GM12878 (cell line): ENCODE measurements at regions not wholly inside any gene's neighbourhood (a gene's known extent, or its start where the extent isn't known, plus 50 kb on each side); places are given as distances from the start of the nearest gene placed in this dataset.

Source experiments
- ATAC-seq: fragments of 200-7000 bp; cut with Tn5 transposase; 3 replicates; pipeline ENCODE4 v1.9.1; 2020; ENCODE audit warnings: mild to moderate bottlenecking, moderate library complexity
- BruUV-seq: library from RNA; stranded (reverse); fragments of 400-500 nt; replicated peaks from 2 replicates; lab custom pipeline; 2021; lab: Mats Ljungman, UMichigan
- CTCF ChIA-PET: fragments of 300-600 bp; sonication (Branson Sonifier 250); formaldehyde crosslinking; extraction: SDS; loops from one replicate; lab custom pipeline; 2021; ENCODE audit warnings: inconsistent platforms; lab: Yijun Ruan, JAX
- POLR2A ChIA-PET: fragments of 350-600 bp; formaldehyde crosslinking; extraction: SDS; loops from one replicate; lab custom pipeline; 2021; ENCODE audit warnings: inconsistent platforms; lab: Charles Lee
- RAD21 ChIA-PET: fragments of 300-600 bp; sonication (Branson Sonifier 250); formaldehyde crosslinking; loops from one replicate; lab custom pipeline; 2023; ENCODE audit warnings: antibody characterized with exemption; ENCODE audit not compliant: unreplicated experiment; lab: Charles Lee
- SMC1A ChIA-PET: fragments of 300-600 bp; sonication (Branson Sonifier 250); formaldehyde crosslinking; loops from one replicate; lab custom pipeline; 2023; ENCODE audit not compliant: unreplicated experiment, uncharacterized antibody; lab: Charles Lee
- DNase-seq: peaks from one replicate; pipeline ENCODE4 v3.0.0-alpha.2; 2011; ENCODE audit warnings: low read depth, low spot score
- FAIRE-seq: peaks from 3 replicates; lab custom pipeline; 2011; peaks lifted over from hg19 to GRCh38; lab: Jason Lieb, UNC
- H2AFZ ChIP-seq: 2 replicates; pipeline ENCODE4 v1.6.0; 2011; ENCODE audit warnings: low read depth, low read length, control low read depth; ENCODE audit not compliant: control insufficient read depth
- H3K27ac ChIP-seq: 2 replicates; pipeline ENCODE4 v1.5.1; 2011; ENCODE audit warnings: control low read depth; ENCODE audit not compliant: control insufficient read depth, insufficient read depth
- H3K27me3 ChIP-seq, 2 experiments: replicated peaks in 1 of 2; 2 replicates each; pipeline versions ENCODE4 v1.6.0 to v1.6.1; 2011; ENCODE audit warnings: low read length in 1 of 2; ENCODE audit not compliant: control insufficient read depth in 2 of 2, insufficient read depth in 2 of 2
- H3K36me3 ChIP-seq, 2 experiments: 2 replicates each; pipeline ENCODE4 v1.5.1; 2011; ENCODE audit warnings: low read length in 1 of 2; ENCODE audit not compliant: control insufficient read depth in 2 of 2, insufficient read depth in 2 of 2
- H3K4me1 ChIP-seq: 2 replicates; pipeline ENCODE4 v1.6.1; 2011; ENCODE audit warnings: mild to moderate bottlenecking, low read length, moderate library complexity, mixed read lengths; ENCODE audit not compliant: control insufficient read depth, insufficient read depth
- H3K4me2 ChIP-seq: 2 replicates; pipeline ENCODE4 v1.6.0; 2011; ENCODE audit warnings: control low read depth; ENCODE audit not compliant: control insufficient read depth, insufficient read depth
- H3K4me3 ChIP-seq: fragments of 200-600 bp; sonication (generic); 2 replicates; pipeline ENCODE4 v1.5.1; 2016
- H3K79me2 ChIP-seq: 2 replicates; pipeline ENCODE4 v1.6.0; 2011; ENCODE audit warnings: low read length; ENCODE audit not compliant: control insufficient read depth, insufficient read depth
- H3K9ac ChIP-seq: 2 replicates; pipeline ENCODE4 v1.8.0; 2011; ENCODE audit warnings: low read length, control low read depth, mixed read lengths; ENCODE audit not compliant: control insufficient read depth, insufficient read depth
- H3K9me3 ChIP-seq: replicated peaks from 3 replicates; pipeline ENCODE4 v1.5.1; 2011; ENCODE audit warnings: mild to moderate bottlenecking, low read length; ENCODE audit not compliant: control insufficient read depth, insufficient read depth
- H4K20me1 ChIP-seq: 2 replicates; pipeline ENCODE4 v1.6.0; 2011; ENCODE audit not compliant: control insufficient read depth, insufficient read depth
- E2F4 ChIP-seq: IDR thresholded peaks from 2 replicates; pipeline ENCODE4 v1.6.1; 2012; ENCODE audit warnings: low read depth, low read length, improper control_type of control experiment
- EED ChIP-seq: sonication (generic); IDR thresholded peaks from 2 replicates; pipeline ENCODE4 v1.6.1; 2016; ENCODE audit warnings: antibody characterized with exemption, low read depth
- EGR1 ChIP-seq, 2 experiments: IDR thresholded peaks; 1 replicate in 1 of 2; 2 replicates in 1 of 2; pipeline ENCODE4 v1.6.1; 2011 to 2012; ENCODE audit warnings: low read depth in 2 of 2, low read length in 2 of 2, borderline replicate concordance in 1 of 2, mild to moderate bottlenecking in 1 of 2, moderate library complexity in 1 of 2
- ESRRA ChIP-seq: IDR thresholded peaks from 2 replicates; pipeline ENCODE4 v1.6.1; 2012; ENCODE audit warnings: mild to moderate bottlenecking, low read length, improper control_type of control experiment
- ETV6 ChIP-seq, 2 experiments: fragments of 450-650 bp in 1 of 2; IDR thresholded peaks in 1 of 2; conservative IDR thresholded peaks in 1 of 2; 2 replicates each; pipeline ENCODE4 v1.6.1; 2014; ENCODE audit warnings: antibody characterized with exemption in 1 of 2, borderline replicate concordance in 1 of 2, low read depth in 1 of 2, mild to moderate bottlenecking in 1 of 2, moderate library complexity in 1 of 2
- FOXK2 ChIP-seq: fragments of 450-650 bp; IDR thresholded peaks from 2 replicates; pipeline ENCODE4 v1.6.1; 2017; ENCODE audit warnings: mild to moderate bottlenecking, moderate library complexity
- GATAD2B ChIP-seq: fragments of 450-650 bp; conservative IDR thresholded peaks from 2 replicates; pipeline ENCODE4 v1.6.1; 2017; ENCODE audit warnings: low read depth, mild to moderate bottlenecking, moderate library complexity
- KLF5 ChIP-seq: fragments of 450-650 bp; IDR thresholded peaks from 2 replicates; pipeline ENCODE4 v1.6.1; 2014; ENCODE audit warnings: mild to moderate bottlenecking; ENCODE audit not compliant: partially characterized antibody
- RAD21 ChIP-seq: IDR thresholded peaks from 2 replicates; pipeline ENCODE4 v1.6.1; 2011; ENCODE audit warnings: mild to moderate bottlenecking, low read depth, low read length, moderate library complexity; ENCODE audit not compliant: insufficient read depth
- RUNX3 ChIP-seq: IDR thresholded peaks from 2 replicates; pipeline ENCODE4 v1.6.1; 2012; ENCODE audit warnings: low read length, inconsistent platforms
- SMAD1 ChIP-seq: fragments of 450-650 bp; IDR thresholded peaks from 2 replicates; pipeline ENCODE4 v1.6.1; 2018; ENCODE audit warnings: mild to moderate bottlenecking, low read depth; ENCODE audit not compliant: partially characterized antibody
- SREBF1 ChIP-seq: IDR thresholded peaks from 2 replicates; pipeline ENCODE4 v1.6.1; 2012; ENCODE audit warnings: mild to moderate bottlenecking, low read length
- USF1 ChIP-seq: IDR thresholded peaks from 2 replicates; pipeline ENCODE4 v1.6.1; 2011; ENCODE audit warnings: borderline replicate concordance, low read depth, mild to moderate bottlenecking, moderate library complexity, mixed read lengths, low read length; ENCODE audit not compliant: insufficient read depth; ENCODE audit errors: extremely low read length
- ZBTB11 ChIP-seq: fragments of 450-650 bp; formaldehyde crosslinking; IDR thresholded peaks from 2 replicates; pipeline ENCODE4 v1.5.0; 2022; ENCODE audit warnings: mild to moderate bottlenecking, missing genetic modification characterization
- ZBTB4 ChIP-seq: fragments of 450-650 bp; formaldehyde crosslinking; IDR thresholded peaks from 2 replicates; pipeline ENCODE4 v1.4.0; 2022; ENCODE audit warnings: mild to moderate bottlenecking, moderate library complexity
- ZNF207 ChIP-seq: fragments of 450-650 bp; IDR thresholded peaks from 2 replicates; pipeline ENCODE4 v1.6.1; 2014; ENCODE audit warnings: antibody characterized with exemption, mild to moderate bottlenecking, borderline replicate concordance
- ZNF24 ChIP-seq: fragments of 450-650 bp; IDR thresholded peaks from 2 replicates; pipeline ENCODE4 v1.6.1; 2017; ENCODE audit warnings: antibody characterized with exemption, mild to moderate bottlenecking
- ZNF274 ChIP-seq: IDR thresholded peaks from one replicate; pipeline ENCODE4 v1.8.0; 2011; ENCODE audit not compliant: insufficient read length, insufficient read depth
- WGBS: methylation state at CpG from one replicate; pipeline ENCODE4 v1.1.6; 2016; ENCODE audit warnings: low lambda C conversion rate; ENCODE audit not compliant: insufficient replicate concordance, insufficient coverage; ENCODE audit errors: missing lambda C conversion rate; 5-methylcytosine and 5-hydroxymethylcytosine counted together
- in situ Hi-C: fragments of 300-500 bp; cut with MboI; formaldehyde crosslinking; loops from 9 replicates; pipeline ENCODE4 v1.14.3; 2018; ENCODE audit warnings: mixed read lengths
- intact Hi-C: fragments of 100-400 bp; cut with micrococcal nuclease; formaldehyde crosslinking; loops from one replicate; pipeline ENCODE4 v1.14.2; 2022; ENCODE audit not compliant: unreplicated experiment

- FAIRE-seq (no peak), DNase-seq (no peak), ATAC-seq (no peak)
- Histone ChIP-seq H3K27me3 (no peaks in the 10 kb centered on the region), H3K4me3 (no peak overlapping the region), H3K79me2 (no peaks in the 10 kb centered on the region), H2AFZ (no peak overlapping the region), H3K27ac (no peak overlapping the region), H3K9ac (no peak overlapping the region), H3K9me3 (no peaks in the 10 kb centered on the region), H3K36me3 (no peaks in the 10 kb centered on the region), H3K4me2 (no peak overlapping the region), H3K4me1 (no peaks in the 10 kb centered on the region), H4K20me1 (no peaks in the 10 kb centered on the region)
- in situ Hi-C loops (no loop called here), intact Hi-C loops (no loop called here)
- no TSS peak for BruUV-seq
- POLR2A ChIA-PET: no interaction called here
- CTCF ChIA-PET: no interaction called here
- WGBS: 67% methylated on average over 1 of the region's 1 CpG
- SMC1A ChIA-PET: no interaction called here
- RAD21 ChIA-PET: no interaction called here
- no peak for TF ChIP-seq RUNX3
- no peak for TF ChIP-seq ZBTB11 (CRISPR knock-in tag)
- TF ChIP-seq SMAD1: no peak
- TF ChIP-seq RAD21: no peak
- TF ChIP-seq EED: no peak
- TF ChIP-seq USF1: no peak
- TF ChIP-seq GATAD2B: no peak
- no peak for TF ChIP-seq FOXK2
- no peak for TF ChIP-seq ZNF274
- no peak for TF ChIP-seq SREBF1
- no peak for TF ChIP-seq ZBTB4
- no peak for TF ChIP-seq ZNF24
- TF ChIP-seq KLF5: no peak
- TF ChIP-seq ZNF207: no peak
- no peak for TF ChIP-seq ETV6 (conservative IDR thresholded peaks at IDR 0.05 in 1 of 2, IDR thresholded peaks at IDR 0.05 in 1 of 2; ENCODE audit: borderline replicate concordance in 1 of 2, low read depth in 1 of 2)
- TF ChIP-seq EGR1 (IDR thresholded peaks at IDR 0.05; ENCODE audit: borderline replicate concordance in 1 of 2, low read depth in 2 of 2, low read length in 2 of 2): no peak
- no peak for TF ChIP-seq E2F4
- TF ChIP-seq ESRRA: no peak
Measured at GRCh38 chr9:26247861-26248260, 569.6 kb upstream of the TUSC1 start.
